C4-2B (cell line): ENCODE measurements at regions not wholly inside any gene's neighbourhood (a gene's known extent, or its start where the extent isn't known, plus 50 kb on each side); places are given as distances from the start of the nearest gene placed in this dataset.

Source experiments
- H3K27ac ChIP-seq: fragments of 450-650 bp; 2 replicates; pipeline ENCODE4 v1.5.1; 2017
- ZFX ChIP-seq: fragments of 450-650 bp; IDR thresholded peaks from 2 replicates; pipeline ENCODE4 v1.6.1; 2017
- TF ChIP-seq, protein P1 (sequence below): fragments of 450-650 bp; conservative IDR thresholded peaks from 2 replicates; pipeline ENCODE4 v1.5.1; 2017; ENCODE audit warnings: mild to moderate bottlenecking

DNA sequence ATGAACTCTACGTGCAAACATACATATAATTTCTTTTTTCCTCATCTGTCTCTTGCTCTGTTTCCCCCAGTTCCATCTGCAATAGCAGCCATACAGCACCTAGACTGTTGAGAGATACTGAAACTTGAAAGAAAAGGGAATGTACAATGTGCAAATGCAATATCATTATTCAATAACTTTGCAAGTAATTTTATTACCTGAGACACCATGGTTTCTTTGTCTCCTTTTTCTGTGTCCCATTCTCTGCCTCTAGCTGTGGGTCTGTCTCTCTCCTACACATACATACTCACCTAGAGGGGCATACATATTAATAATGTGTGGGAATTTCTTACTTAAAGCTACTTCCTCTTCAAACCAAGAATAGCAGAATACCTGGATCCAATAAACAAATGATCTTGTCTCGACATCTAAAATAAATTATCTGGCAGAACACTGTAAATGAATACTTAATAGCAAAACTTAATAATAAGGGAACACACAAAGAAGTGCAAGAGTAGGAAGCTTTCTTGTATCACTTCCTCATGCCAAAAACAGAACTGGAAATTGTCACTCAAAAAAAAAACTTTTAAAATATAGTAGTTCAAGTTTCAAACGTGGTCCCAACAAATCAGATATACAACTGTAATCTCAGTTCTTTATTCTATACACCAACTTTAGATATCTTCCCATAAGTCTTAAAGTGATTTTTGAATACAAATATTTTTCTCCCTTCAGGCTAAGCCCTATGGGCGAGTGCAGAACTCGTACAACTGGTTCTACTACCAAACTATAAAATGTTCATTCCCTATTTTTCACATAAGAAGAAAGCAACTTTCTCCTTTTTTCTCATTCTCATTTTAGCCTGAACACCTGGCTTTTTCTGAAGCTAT lies 194.6 kb downstream of the NRIP1 start:
- no peak for TF ChIP-seq ZFX
- TF ChIP-seq, protein P1, sequence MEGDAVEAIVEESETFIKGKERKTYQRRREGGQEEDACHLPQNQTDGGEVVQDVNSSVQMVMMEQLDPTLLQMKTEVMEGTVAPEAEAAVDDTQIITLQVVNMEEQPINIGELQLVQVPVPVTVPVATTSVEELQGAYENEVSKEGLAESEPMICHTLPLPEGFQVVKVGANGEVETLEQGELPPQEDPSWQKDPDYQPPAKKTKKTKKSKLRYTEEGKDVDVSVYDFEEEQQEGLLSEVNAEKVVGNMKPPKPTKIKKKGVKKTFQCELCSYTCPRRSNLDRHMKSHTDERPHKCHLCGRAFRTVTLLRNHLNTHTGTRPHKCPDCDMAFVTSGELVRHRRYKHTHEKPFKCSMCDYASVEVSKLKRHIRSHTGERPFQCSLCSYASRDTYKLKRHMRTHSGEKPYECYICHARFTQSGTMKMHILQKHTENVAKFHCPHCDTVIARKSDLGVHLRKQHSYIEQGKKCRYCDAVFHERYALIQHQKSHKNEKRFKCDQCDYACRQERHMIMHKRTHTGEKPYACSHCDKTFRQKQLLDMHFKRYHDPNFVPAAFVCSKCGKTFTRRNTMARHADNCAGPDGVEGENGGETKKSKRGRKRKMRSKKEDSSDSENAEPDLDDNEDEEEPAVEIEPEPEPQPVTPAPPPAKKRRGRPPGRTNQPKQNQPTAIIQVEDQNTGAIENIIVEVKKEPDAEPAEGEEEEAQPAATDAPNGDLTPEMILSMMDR = no peak
- H3K27ac ChIP-seq = no peak overlapping the region

DNA sequence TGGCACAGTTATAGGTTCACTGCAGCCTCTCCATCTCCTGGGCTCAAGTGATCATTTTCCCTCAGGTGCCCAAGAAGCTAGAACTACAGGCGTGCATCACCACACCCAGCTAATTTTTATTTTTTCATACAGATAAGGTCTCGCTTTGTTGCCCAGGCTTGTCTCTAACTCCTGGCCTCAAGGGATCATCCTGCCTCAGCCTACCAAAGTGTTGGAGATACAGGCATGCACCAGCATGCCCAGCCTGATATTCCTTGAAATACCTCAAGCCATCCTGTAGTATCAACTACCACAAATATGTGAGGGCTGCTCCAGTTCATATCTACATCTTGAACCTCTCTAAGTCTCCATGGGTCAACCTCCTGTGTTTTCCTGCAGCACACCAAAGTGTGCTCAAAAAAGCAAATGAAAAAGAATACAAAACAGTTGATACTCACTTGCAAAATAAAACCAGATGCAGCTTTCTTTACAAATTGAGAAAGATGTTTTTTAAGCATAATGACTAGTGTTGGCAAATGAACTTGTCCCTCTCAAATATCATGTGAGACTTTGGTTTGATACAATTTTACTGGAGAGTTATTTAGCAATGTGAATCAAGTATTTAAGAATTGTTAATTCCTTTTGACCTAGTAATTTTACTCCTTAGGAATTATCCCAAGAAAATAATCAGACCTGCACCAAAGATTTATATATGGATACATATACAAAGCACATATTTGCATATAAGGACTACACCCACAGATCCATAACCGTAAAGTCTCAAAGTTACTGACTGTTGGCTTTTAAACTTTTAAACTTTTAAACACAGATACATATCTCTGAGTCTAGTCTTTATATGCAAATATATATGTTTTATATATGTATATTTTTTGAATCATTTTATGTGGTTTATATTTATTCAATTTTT lies 197.7 kb downstream of the NRIP1 start:
- no peak for TF ChIP-seq ZFX
- TF ChIP-seq, protein P1 = no peak
- H3K27ac ChIP-seq = no peak overlapping the region

DNA sequence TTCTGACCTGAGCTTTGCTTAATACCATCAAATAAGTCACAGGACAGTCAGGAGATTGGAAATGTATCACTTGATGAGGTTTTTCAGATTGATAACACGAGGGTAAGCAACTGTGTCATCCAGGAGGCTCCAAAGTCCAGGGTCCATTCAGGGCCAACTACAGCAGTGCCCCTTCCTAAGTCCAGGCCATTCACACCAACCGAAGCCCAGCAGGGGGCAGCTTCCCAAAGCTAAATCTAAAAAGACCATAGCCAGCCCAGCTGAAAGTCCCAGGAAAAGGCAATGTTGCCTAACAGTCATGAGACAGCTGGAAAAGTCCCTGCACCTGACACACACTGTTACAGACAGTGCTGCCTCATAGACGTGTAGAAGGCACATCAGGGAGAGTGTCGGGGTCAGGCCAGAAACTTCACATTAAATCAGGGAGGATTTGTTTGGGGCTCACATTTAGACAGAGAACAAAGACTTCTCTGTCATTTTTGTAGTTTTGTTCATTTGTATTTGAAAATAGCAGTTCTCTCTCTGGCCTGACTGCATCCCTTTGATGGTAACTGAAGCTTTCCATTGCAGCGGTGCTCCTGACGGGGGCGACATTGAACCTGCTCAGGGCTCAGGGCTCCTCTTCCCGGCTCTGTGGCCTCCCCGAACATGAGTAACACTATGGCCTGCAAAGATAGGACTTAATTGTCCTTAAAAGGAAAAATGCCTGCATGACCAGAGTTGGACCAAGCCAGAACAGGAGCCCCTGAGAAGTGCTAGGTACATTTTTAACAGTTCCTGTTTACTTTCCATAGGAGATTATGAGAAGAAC lies 200.4 kb downstream of the NRIP1 start:
- TF ChIP-seq, protein P1 = peak; percentile 85
- no peak for TF ChIP-seq ZFX
- H3K27ac ChIP-seq = no peak overlapping the region

DNA sequence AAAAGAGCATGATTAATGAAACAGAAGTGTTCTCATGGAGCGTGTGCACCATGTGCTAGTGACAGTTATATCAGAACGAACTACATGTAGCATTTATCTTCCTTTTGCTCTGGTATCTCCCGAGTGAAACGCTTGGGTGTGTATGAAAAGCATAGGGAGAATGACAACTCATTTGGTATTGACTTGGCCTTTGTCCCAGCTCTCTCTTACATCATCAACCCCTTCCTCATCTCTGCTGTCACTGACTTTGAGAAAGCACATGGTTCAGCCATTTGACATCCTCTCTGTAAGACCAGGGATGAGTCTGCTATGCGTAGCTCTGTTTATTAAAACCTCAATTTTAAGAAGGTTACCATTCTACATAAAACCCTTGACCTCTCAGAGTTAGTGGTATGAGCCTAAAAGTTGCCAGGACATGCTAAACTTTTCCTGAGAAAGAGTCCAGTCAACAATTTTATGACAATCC lies 201.0 kb downstream of the NRIP1 start:
- TF ChIP-seq, protein P1 = no peak
- no peak for TF ChIP-seq ZFX
- H3K27ac ChIP-seq = no peak overlapping the region

DNA sequence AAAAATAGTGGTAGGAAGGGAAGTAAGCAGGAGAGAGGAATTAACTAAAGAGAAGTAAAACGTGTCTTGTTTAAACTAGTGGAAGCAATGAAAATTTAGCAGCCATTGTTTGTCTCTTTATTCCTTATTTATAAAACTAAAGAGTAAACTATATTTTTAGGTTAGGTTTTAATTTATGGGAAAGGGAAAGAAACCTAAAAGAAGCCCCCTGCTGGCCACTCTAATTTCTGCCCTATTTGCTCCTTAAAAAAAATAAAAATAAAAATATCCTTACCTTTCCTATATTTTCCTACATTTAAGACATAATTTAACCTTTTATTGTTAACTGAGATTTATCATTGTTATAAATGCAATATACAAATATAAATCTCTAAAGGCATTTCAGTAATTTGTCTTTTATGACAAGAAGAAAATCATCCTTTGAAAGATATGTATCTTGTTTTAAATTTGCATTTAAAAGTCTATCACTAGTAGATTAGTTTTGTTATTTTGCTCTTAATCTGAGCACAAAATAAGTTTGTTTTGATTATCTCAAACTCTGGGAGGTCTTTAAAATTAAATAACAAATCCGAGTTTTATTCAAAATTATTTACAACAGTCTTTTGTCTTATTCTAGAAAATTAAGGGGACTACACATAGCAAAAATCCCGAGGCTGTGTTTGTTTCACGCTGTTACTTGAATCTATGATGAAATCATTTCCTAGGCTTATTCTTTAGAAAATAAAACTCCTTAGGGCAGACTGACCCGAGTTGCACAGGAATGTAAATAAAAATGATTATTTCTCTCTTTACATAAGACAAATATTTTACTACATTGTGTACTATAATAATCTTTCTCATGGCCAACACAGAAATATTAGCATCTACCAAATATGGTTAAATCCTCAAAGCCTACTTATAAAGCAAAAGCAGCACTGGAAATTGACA lies 201.7 kb downstream of the NRIP1 start:
- TF ChIP-seq, protein P1 = peak; percentile 79
- no peak for TF ChIP-seq ZFX
- no peak overlapping the region for H3K27ac ChIP-seq

DNA sequence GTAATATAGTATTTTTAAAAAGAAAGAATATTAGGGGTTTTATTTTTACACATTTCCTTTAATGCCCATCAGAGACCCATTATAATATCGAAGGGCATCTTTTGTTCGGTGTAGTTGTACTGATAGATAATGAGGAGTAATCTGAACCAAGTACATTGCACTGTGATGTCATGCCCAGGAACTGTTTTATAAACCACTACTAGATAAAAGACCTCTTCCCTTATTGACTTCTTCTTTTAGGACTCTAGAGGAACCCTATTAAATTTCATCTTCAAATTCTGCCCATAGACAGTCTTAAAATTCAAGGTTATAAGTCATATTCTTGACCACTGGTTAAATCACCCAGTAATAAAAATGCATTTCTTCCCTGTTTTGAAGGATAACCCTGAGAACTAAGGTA lies 206.5 kb downstream of the NRIP1 start:
- TF ChIP-seq ZFX = no peak
- TF ChIP-seq, protein P1 = no peak
- no peak overlapping the region for H3K27ac ChIP-seq
